C4-2B (cell line): ENCODE measurements at regions not wholly inside any gene's neighbourhood (a gene's known extent, or its start where the extent isn't known, plus 50 kb on each side); places are given as distances from the start of the nearest gene placed in this dataset.

Source experiments
- H3K27ac ChIP-seq: fragments of 450-650 bp; 2 replicates; pipeline ENCODE4 v1.5.1; 2017
- ZFX ChIP-seq: fragments of 450-650 bp; IDR thresholded peaks from 2 replicates; pipeline ENCODE4 v1.6.1; 2017
- TF ChIP-seq, protein P1 (sequence below): fragments of 450-650 bp; conservative IDR thresholded peaks from 2 replicates; pipeline ENCODE4 v1.5.1; 2017; ENCODE audit warnings: mild to moderate bottlenecking

- no peak overlapping the region for H3K27ac ChIP-seq
- no peak for TF ChIP-seq ZFX
- TF ChIP-seq, protein P1, sequence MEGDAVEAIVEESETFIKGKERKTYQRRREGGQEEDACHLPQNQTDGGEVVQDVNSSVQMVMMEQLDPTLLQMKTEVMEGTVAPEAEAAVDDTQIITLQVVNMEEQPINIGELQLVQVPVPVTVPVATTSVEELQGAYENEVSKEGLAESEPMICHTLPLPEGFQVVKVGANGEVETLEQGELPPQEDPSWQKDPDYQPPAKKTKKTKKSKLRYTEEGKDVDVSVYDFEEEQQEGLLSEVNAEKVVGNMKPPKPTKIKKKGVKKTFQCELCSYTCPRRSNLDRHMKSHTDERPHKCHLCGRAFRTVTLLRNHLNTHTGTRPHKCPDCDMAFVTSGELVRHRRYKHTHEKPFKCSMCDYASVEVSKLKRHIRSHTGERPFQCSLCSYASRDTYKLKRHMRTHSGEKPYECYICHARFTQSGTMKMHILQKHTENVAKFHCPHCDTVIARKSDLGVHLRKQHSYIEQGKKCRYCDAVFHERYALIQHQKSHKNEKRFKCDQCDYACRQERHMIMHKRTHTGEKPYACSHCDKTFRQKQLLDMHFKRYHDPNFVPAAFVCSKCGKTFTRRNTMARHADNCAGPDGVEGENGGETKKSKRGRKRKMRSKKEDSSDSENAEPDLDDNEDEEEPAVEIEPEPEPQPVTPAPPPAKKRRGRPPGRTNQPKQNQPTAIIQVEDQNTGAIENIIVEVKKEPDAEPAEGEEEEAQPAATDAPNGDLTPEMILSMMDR = no peak
Measured at GRCh38 chr1:29426701-29427279, 190.5 kb downstream of the PTPRU start.

GRCh38 chr1:29425631-29426030 is 189.3 kb downstream of the PTPRU start:
- H3K27ac ChIP-seq = no peak overlapping the region
- no peak for TF ChIP-seq ZFX
- TF ChIP-seq, protein P1 = no peak

GRCh38 chr1:29424266-29424665 is 187.9 kb downstream of the PTPRU start:
- TF ChIP-seq, protein P1 = no peak
- TF ChIP-seq ZFX = no peak
- H3K27ac ChIP-seq = no peak overlapping the region

- no peak overlapping the region for H3K27ac ChIP-seq
- TF ChIP-seq, protein P1 = no peak
- no peak for TF ChIP-seq ZFX
Measured at GRCh38 chr1:29420202-29420601, 183.9 kb downstream of the PTPRU start.

GRCh38 chr1:29417971-29418370 is 181.6 kb downstream of the PTPRU start:
- TF ChIP-seq, protein P1 = no peak
- no peak for TF ChIP-seq ZFX

DNA sequence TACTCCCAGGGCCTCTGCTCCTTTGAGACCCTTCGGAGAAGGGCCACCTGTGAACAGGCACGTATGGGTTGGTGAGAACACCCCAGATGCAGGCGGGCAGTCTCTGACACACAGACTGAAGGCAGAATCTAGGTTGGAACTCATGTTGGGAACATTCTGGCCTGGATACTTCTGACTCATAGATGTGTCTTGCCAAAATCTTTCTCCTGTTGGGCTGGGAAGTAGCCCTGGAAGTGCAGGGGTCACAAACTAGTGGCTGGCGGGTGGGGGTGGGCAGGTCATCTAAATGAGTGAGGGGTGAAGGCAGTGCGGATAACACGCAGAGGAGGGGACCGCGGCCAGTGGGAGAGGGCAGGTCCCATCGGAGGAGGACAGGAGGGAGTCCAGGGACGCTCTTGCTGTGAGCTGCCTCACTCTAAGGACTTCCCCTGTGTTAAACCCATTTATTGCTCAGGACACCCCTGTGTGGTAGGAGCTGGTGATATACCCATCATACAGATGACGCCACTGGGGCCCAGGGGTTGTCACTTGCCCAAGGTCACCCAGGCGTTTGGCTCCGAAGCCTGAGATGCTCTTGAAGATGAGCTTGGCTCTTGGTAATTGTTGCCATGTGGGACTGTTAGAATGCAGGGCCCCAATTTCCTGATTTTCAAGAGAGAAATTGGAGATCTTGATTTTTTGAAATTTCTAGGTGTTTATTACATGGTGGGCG is 181.0 kb downstream of the PTPRU start:
- H3K27ac ChIP-seq = no peak overlapping the region
- TF ChIP-seq, protein P1 = no peak
- TF ChIP-seq ZFX = no peak

More at GRCh38 chr1:29417971-29418370, 181.6 kb downstream of the PTPRU start:
- no peak overlapping the region for H3K27ac ChIP-seq

DNA sequence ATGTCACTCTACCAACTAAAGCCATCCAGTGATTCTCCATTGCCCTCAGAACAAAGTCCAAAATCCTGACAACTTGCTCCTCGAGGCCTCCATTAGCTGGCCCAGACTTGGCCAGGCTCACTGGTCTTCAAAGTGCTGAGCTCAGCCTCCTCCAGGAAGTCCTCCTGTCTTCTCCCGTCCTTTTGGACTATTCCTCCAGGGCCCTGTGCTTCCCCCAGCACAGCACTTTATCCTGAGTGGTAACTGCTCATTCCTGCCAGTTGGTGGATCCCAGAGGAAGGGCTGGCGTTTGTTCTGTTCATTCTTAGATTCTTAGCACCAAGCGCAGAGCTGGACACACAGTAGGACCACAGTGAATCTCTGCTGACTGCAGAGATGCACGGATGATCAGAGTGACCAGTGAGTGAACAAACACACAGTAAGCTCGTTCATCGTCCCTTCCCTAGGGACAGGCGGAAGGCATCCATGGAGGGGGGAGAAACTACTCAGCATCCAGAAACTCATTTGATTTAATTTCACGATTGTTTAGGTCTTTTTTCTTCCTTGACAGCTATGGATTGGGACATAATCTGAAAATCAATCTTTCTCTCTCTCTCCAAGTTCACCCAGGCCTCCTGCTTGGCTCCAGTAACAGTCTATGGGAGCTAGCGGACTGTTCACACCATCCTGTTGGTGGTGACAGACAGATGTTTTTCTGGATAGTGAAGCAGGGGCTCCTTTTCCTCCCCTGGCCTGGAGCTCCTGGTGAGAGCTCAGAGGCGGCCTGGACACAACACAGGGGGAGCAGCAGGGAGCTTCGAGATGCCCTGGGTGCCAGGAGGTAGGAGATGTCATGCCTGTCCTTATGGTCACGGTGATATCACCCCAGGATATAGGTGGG is 180.2 kb downstream of the PTPRU start:
- H3K27ac ChIP-seq = no peak overlapping the region
- no peak for TF ChIP-seq ZFX
- TF ChIP-seq, protein P1 = no peak
